ENCODE measurements at regions not wholly inside any gene's neighbourhood (a gene's known extent, or its start where the extent isn't known, plus 50 kb on each side); places are given as distances from the start of the nearest gene placed in this dataset.

DNA sequence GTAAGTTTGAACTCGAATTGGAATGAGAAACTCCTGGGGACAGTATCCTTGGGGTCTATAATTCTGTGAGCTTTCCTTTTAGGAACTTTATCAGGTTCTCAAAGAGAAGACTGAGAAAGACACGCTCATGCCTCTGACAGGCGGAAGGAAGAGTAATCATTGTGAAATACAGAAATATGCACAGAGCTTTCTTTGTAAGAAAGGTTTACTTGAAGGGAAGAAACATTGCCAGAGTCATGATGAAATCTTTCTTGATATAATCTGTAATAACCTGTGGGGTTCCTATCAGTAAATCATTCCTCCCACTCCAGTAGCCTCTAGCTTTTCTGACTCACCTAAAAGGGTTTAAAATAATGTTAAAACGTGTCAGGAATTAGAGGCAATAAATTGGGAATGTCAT lies 83.6 kb upstream of the CCDC39 start:
- H3K27me3 ChIP-seq = no peaks in the 10 kb centered on the region
- H3K4me3 ChIP-seq = no peak overlapping the region
- no peaks in the 10 kb centered on the region for H3K36me3 ChIP-seq
- DNase-seq (no peak), ATAC-seq (ENCODE audit: low FRiP score in 2 of 2) (no peak)
- WGBS, 2 donors = 56 to 73% methylated on average over 4 of the region's 4 CpGs
- H3K4me1 ChIP-seq = no peaks in the 10 kb centered on the region
- no peaks in the 10 kb centered on the region for H3K9me3 ChIP-seq
- TF ChIP-seq CTCF (IDR thresholded peaks at IDR 0.05) = no peak
- TF ChIP-seq POLR2A (IDR thresholded peaks at IDR 0.05) = no peak
- no peak for TF ChIP-seq EP300 (IDR thresholded peaks at IDR 0.05)
- no peak for TF ChIP-seq POLR2AphosphoS5 (IDR thresholded peaks at IDR 0.05)
- H3K27ac ChIP-seq = no peak overlapping the region

GRCh38 chr3:180764481-180764880 lies 85.2 kb upstream of the CCDC39 start:
- ATAC-seq (ENCODE audit: low FRiP score in 2 of 2) (no peak), DNase-seq (no peak)
- WGBS, 2 donors = 82 to 91% methylated on average over 1 of the region's 1 CpG
- Histone ChIP-seq H3K36me3 (no peaks in the 10 kb centered on the region), H3K4me1 (no peaks in the 10 kb centered on the region), H3K27me3 (no peaks in the 10 kb centered on the region), H3K27ac (no peak overlapping the region), H3K9me3 (no peaks in the 10 kb centered on the region), H3K4me3 (no peak overlapping the region)
- TF ChIP-seq POLR2A (IDR thresholded peaks at IDR 0.05) = no peak
- no peak for TF ChIP-seq POLR2AphosphoS5 (IDR thresholded peaks at IDR 0.05)
- TF ChIP-seq EP300 (IDR thresholded peaks at IDR 0.05) = no peak
- TF ChIP-seq CTCF (IDR thresholded peaks at IDR 0.05) = no peak

DNA sequence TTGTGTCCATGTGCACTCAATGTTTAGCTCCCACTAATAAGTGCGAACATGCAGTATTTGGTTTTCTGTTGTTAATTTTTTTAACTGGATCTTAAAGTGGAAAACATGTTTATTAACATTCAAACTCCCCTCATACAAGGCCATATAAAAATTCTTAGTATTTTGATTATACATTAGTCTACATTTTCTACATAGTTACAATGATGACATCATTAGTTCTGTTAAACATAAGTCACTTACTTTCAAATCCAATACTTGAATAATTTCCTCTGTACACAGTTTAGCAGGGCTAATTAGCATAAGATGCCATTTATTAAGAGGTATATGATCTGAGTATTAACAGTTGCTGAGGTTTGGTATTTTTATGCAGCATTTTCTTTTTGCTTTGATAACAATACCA lies 91.3 kb upstream of the CCDC39 start:
- H3K9me3 ChIP-seq = no peaks in the 10 kb centered on the region
- no peaks in the 10 kb centered on the region for H3K4me1 ChIP-seq
- no peak for TF ChIP-seq EP300 (IDR thresholded peaks at IDR 0.05)
- no peak for TF ChIP-seq CTCF (IDR thresholded peaks at IDR 0.05)
- no peak for TF ChIP-seq POLR2AphosphoS5 (IDR thresholded peaks at IDR 0.05)
- no peak for TF ChIP-seq POLR2A (IDR thresholded peaks at IDR 0.05)
- H3K4me3 ChIP-seq = no peak overlapping the region
- no peak for ATAC-seq (ENCODE audit: low FRiP score in 2 of 2)
- H3K36me3 ChIP-seq = no peaks in the 10 kb centered on the region
- no peaks in the 10 kb centered on the region for H3K27me3 ChIP-seq
- H3K27ac ChIP-seq = no peak overlapping the region
- 81 to 90% methylated on average over 1 of the region's 1 CpG for WGBS, 2 donors
- DNase-seq = no peak

DNA sequence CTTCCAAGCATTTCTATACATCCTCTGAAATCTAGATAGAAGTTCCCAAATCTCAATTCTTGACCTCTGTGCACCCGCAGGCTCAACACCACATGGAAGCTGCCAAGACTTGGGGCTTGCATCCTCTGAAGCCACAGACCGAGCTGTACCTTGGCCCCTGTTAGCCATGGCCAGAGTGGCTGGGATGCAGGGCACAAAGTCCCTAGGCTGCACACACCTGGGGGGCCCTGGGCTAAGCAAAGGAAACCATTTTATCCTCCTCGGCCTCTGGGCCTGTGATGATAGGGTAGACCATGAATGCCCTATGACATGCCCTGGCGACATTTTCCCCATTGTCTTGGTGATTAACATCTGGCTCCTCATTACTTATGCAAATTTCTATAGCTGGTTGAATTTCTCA lies 97.1 kb upstream of the CCDC39 start:
- 93 to 98% methylated on average over 3 to 4 of the region's 4 CpGs for WGBS, 2 donors
- H3K9me3 ChIP-seq = peaks cover 0 to 29% (median 12%) of the 10 kb centered on the region in 4 donors

More for the DNA sequence above, 97.1 kb upstream of the CCDC39 start:
- no peak overlapping the region for H3K4me3 ChIP-seq
- ATAC-seq (ENCODE audit: low FRiP score in 2 of 2) = no peak
- no peak for DNase-seq
- TF ChIP-seq CTCF (IDR thresholded peaks at IDR 0.05) (no peak), POLR2A (IDR thresholded peaks at IDR 0.05) (no peak), POLR2AphosphoS5 (IDR thresholded peaks at IDR 0.05) (no peak), EP300 (IDR thresholded peaks at IDR 0.05) (no peak)
- H3K36me3 ChIP-seq = no peaks in the 10 kb centered on the region
- no peaks in the 10 kb centered on the region for H3K4me1 ChIP-seq
- no peak overlapping the region for H3K27ac ChIP-seq
- no peaks in the 10 kb centered on the region for H3K27me3 ChIP-seq
